H9 (cell line): ENCODE measurements at regions not wholly inside any gene's neighbourhood (a gene's known extent, or its start where the extent isn't known, plus 50 kb on each side); places are given as distances from the start of the nearest gene placed in this dataset.
A peak's percentile ranks its signal among the peaks of the same experiment; 100 is the strongest.

ENCODE experiments used
- DNase-seq: peaks from one replicate; pipeline ENCODE4 v3.0.0-alpha.2; 2017
- H2AFZ ChIP-seq: one replicate; pipeline ENCODE4 v1.6.1; 2013; ENCODE audit warnings: mild to moderate bottlenecking, low read length, control low read depth, moderate library complexity
- H2AK5ac ChIP-seq: 2 replicates; pipeline ENCODE4 v1.6.1; 2013; ENCODE audit warnings: low read length, control low read depth, mixed read lengths; ENCODE audit not compliant: insufficient read length
- H2BK120ac ChIP-seq: one replicate; pipeline ENCODE4 v1.6.1; 2013; ENCODE audit warnings: low read depth, mild to moderate bottlenecking, low read length, control low read depth, inconsistent platforms; ENCODE audit not compliant: poor library complexity, severe bottlenecking
- H2BK12ac ChIP-seq: 2 replicates; pipeline ENCODE4 v1.6.1; 2013; ENCODE audit warnings: low read length, control low read depth, mixed read lengths, low read depth; ENCODE audit not compliant: insufficient read length
- H2BK15ac ChIP-seq: 2 replicates; pipeline ENCODE4 v1.6.1; 2013; ENCODE audit warnings: low read depth, low read length, control low read depth
- H2BK20ac ChIP-seq: one replicate; pipeline ENCODE4 v1.6.1; 2013; ENCODE audit warnings: low read depth, mild to moderate bottlenecking, low read length, control low read depth, inconsistent platforms; ENCODE audit not compliant: poor library complexity, severe bottlenecking
- H2BK5ac ChIP-seq: 2 replicates; pipeline ENCODE4 v1.6.1; 2013; ENCODE audit warnings: low read length, control low read depth, mixed read lengths; ENCODE audit not compliant: insufficient read length
- H3K14ac ChIP-seq: 2 replicates; pipeline ENCODE4 v1.6.1; 2013; ENCODE audit warnings: low read length, control low read depth; ENCODE audit not compliant: insufficient read depth
- H3K18ac ChIP-seq: 2 replicates; pipeline ENCODE4 v1.6.1; 2013; ENCODE audit warnings: low read depth, mild to moderate bottlenecking, mixed read lengths, low read length, control low read depth; ENCODE audit not compliant: insufficient read length
- H3K23ac ChIP-seq: 2 replicates; pipeline ENCODE4 v1.6.1; 2013; ENCODE audit warnings: low read length, control low read depth, mixed read lengths, low read depth; ENCODE audit not compliant: insufficient read length
- H3K23me2 ChIP-seq: 2 replicates; pipeline ENCODE4 v1.6.1; 2013; ENCODE audit warnings: low read depth, mild to moderate bottlenecking, mixed read lengths, low read length, control low read depth; ENCODE audit not compliant: insufficient read length, poor library complexity, severe bottlenecking
- H3K27ac ChIP-seq: 2 replicates; pipeline ENCODE4 v1.5.1; 2013; ENCODE audit warnings: low read length, control low read depth, mixed read lengths, low read depth; ENCODE audit not compliant: insufficient read length
- H3K27me3 ChIP-seq: 2 replicates; pipeline ENCODE4 v1.6.1; 2013; ENCODE audit warnings: low read length, control low read depth, inconsistent platforms; ENCODE audit not compliant: insufficient read depth
- H3K4ac ChIP-seq: 2 replicates; pipeline ENCODE4 v1.6.1; 2013; ENCODE audit warnings: low read depth, mild to moderate bottlenecking, control low read depth, inconsistent platforms, low read length, moderate library complexity
- H3K4me1 ChIP-seq: 2 replicates; pipeline ENCODE4 v1.6.1; 2013; ENCODE audit warnings: low read length, control low read depth, inconsistent platforms; ENCODE audit not compliant: insufficient read depth
- H3K4me2 ChIP-seq: 2 replicates; pipeline ENCODE4 v1.6.1; 2013; ENCODE audit warnings: low read length, control low read depth, mixed read lengths; ENCODE audit not compliant: insufficient read length, insufficient read depth
- H3K56ac ChIP-seq: 2 replicates; pipeline ENCODE4 v1.6.1; 2013; ENCODE audit warnings: low read depth, mild to moderate bottlenecking, mixed read lengths, low read length, control low read depth; ENCODE audit not compliant: insufficient read length
- H3K79me1 ChIP-seq: 2 replicates; pipeline ENCODE4 v1.6.1; 2013; ENCODE audit warnings: low read depth, mild to moderate bottlenecking, moderate library complexity, low read length, control low read depth, inconsistent platforms; ENCODE audit not compliant: insufficient read depth, poor library complexity, severe bottlenecking
- H3K79me2 ChIP-seq: 2 replicates; pipeline ENCODE4 v1.6.1; 2013; ENCODE audit warnings: low read length, control low read depth, inconsistent platforms; ENCODE audit not compliant: insufficient read depth
- H3K9ac ChIP-seq: 2 replicates; pipeline ENCODE4 v1.6.1; 2013; ENCODE audit warnings: low read length, control low read depth, mixed read lengths; ENCODE audit not compliant: insufficient read length; ENCODE audit errors: extremely low read depth
- H3K9me3 ChIP-seq: one replicate; pipeline ENCODE4 v1.6.1; 2013; ENCODE audit warnings: low read depth, low read length, inconsistent platforms; ENCODE audit not compliant: control insufficient read depth
- H3T11ph ChIP-seq: one replicate; pipeline ENCODE4 v1.6.1; 2013; ENCODE audit warnings: mild to moderate bottlenecking, low read length, control low read depth, inconsistent platforms
- H4K20me1 ChIP-seq: one replicate; pipeline ENCODE4 v1.6.1; 2013; ENCODE audit not compliant: control insufficient read depth, insufficient read length, insufficient read depth
- H4K5ac ChIP-seq: 2 replicates; pipeline ENCODE4 v1.6.1; 2013; ENCODE audit warnings: low read depth, mild to moderate bottlenecking, mixed read lengths, low read length, control low read depth; ENCODE audit not compliant: insufficient read length
- H4K8ac ChIP-seq: replicated peaks from 2 replicates; pipeline ENCODE4 v1.6.1; 2013; ENCODE audit warnings: low read length, control low read depth, mixed read lengths, low read depth; ENCODE audit not compliant: insufficient read length
- H4K91ac ChIP-seq: 2 replicates; pipeline ENCODE4 v1.6.1; 2013; ENCODE audit warnings: low read depth, mild to moderate bottlenecking, moderate library complexity, mixed read lengths, low read length, control low read depth; ENCODE audit not compliant: insufficient read length
- H3K27ac Mint-ChIP-seq, 3 experiments: 2 replicates in 2 of 3; 3 replicates in 1 of 3; pipeline ENCODE4 v1.8.0; 2020 to 2021; ENCODE audit warnings: mixed read lengths in 3 of 3, mild to moderate bottlenecking in 1 of 3, moderate library complexity in 1 of 3
- H3K27me3 Mint-ChIP-seq: 2 replicates; pipeline ENCODE4 v1.8.0; 2021; ENCODE audit warnings: low read depth, mild to moderate bottlenecking, moderate library complexity, mixed read lengths
- H3K36me3 Mint-ChIP-seq, 3 experiments: 2 replicates in 2 of 3; 3 replicates in 1 of 3; pipeline ENCODE4 v1.8.0; 2020 to 2021; ENCODE audit warnings: low read depth in 3 of 3, mixed read lengths in 3 of 3; ENCODE audit not compliant: insufficient read depth in 1 of 3
- H3K4me1 Mint-ChIP-seq, 2 experiments: 2 replicates each; pipeline ENCODE4 v1.8.0; 2020; ENCODE audit warnings: mixed read lengths in 2 of 2
- H3K4me3 Mint-ChIP-seq, 2 experiments: 2 replicates in 1 of 2; 3 replicates in 1 of 2; pipeline ENCODE4 v1.8.0; 2020 to 2021; ENCODE audit warnings: mild to moderate bottlenecking in 2 of 2, mixed read lengths in 2 of 2, moderate library complexity in 1 of 2
- H3K9me3 Mint-ChIP-seq, 2 experiments: 2 replicates in 1 of 2; 3 replicates in 1 of 2; pipeline ENCODE4 v1.8.0; 2020; ENCODE audit warnings: mild to moderate bottlenecking in 2 of 2, mixed read lengths in 2 of 2, moderate library complexity in 1 of 2
- CTCF ChIP-seq: fragments of 200-600 bp; sonication (generic); conservative IDR thresholded peaks from 3 replicates; pipeline ENCODE4 v1.8.0; 2021; ENCODE audit warnings: antibody characterized with exemption, mild to moderate bottlenecking
- WGBS: extraction: QIAGEN DNeasy Blood & Tissue Kit; methylation state at CpG from one replicate; pipeline ENCODE4 v1.1.7; 2013; ENCODE audit warnings: missing lambda C conversion rate, low lambda C conversion rate, mixed read lengths; ENCODE audit not compliant: insufficient read length; ENCODE audit errors: extremely low coverage; 5-methylcytosine and 5-hydroxymethylcytosine counted together

GRCh38 chr7:25392588-25393338, 164.5 kb upstream of the NPVF start:
- WGBS: no CpG with 5 or more reads among the region's 10 CpGs
- Histone ChIP-seq H3K18ac (no peak overlapping the region), H4K91ac (no peak overlapping the region), H4K8ac (no peak overlapping the region), H3K4ac (no peak overlapping the region), H2BK120ac (no peak overlapping the region), H3K79me2 (no peaks in the 10 kb centered on the region), H2BK15ac (no peak overlapping the region), H3K23me2 (no peaks in the 10 kb centered on the region), H2AK5ac (no peak overlapping the region), H2BK5ac (no peak overlapping the region), H3T11ph (no peak overlapping the region), H3K9me3 (no peaks in the 10 kb centered on the region), H4K5ac (no peak overlapping the region), H3K4me1 (0 out of 2 replicates have a peak, but pooled peaks cover 4% of the 10 kb centered on the region), H3K4me2 (no peak overlapping the region), H3K14ac (no peak overlapping the region), H3K9ac (no peak overlapping the region), H3K23ac (no peak overlapping the region), H3K27me3 (no peaks in the 10 kb centered on the region), H2BK20ac (no peak overlapping the region), H2AFZ (peak overlapping the region; percentile 80), H3K56ac (no peak overlapping the region), H4K20me1 (no peaks in the 10 kb centered on the region), H3K27ac (no peak overlapping the region), H3K79me1 (no peaks in the 10 kb centered on the region), H2BK12ac (no peak overlapping the region)
- Mint-ChIP-seq H3K27me3 (peaks cover 6% of the 10 kb centered on the region), H3K36me3 (no peaks in the 10 kb centered on the region), H3K4me3 (no peak overlapping the region), H3K9me3 (no peaks in the 10 kb centered on the region; a peak in 1 of 5 replicates), H3K27ac (no peak overlapping the region), H3K4me1 (peaks cover 5 to 7% of the 10 kb centered on the region in 2 experiments; a peak in 1 of 4 replicates)
- peak; percentile 45 for DNase-seq
- peak; percentile 29; the same call in 1 of the 3 replicates for TF ChIP-seq CTCF
